HCT116 (cell line): ENCODE measurements at regions not wholly inside any gene's neighbourhood (a gene's known extent, or its start where the extent isn't known, plus 50 kb on each side); places are given as distances from the start of the nearest gene placed in this dataset.
"Not testable (repeated sequence)": the region's sequence is repeated elsewhere in the genome, so short reads cannot be mapped to it uniquely, and the experiment has no call there.

Experiments
- CEBPB ChIP-seq: IDR thresholded peaks from 2 replicates; pipeline ENCODE4 v1.6.1; 2012; ENCODE audit warnings: low read depth
- CTCF ChIP-seq, 3 experiments: fragments of 200-600 bp in 1 of 3; sonication (generic) in 1 of 3; IDR thresholded peaks in 2 of 3; conservative IDR thresholded peaks in 1 of 3; 2 replicates each; pipeline ENCODE4 v1.5.1; 2012 to 2017; ENCODE audit warnings: low read depth in 2 of 3, low read length in 2 of 3, antibody characterized with exemption in 1 of 3, borderline replicate concordance in 1 of 3, control low read depth in 1 of 3, mild to moderate bottlenecking in 1 of 3, mixed read lengths in 1 of 3, mixed run types in 1 of 3, moderate library complexity in 1 of 3; ENCODE audit not compliant: insufficient read depth in 1 of 3
- FOSL1 ChIP-seq: IDR thresholded peaks from 2 replicates; pipeline ENCODE4 v1.6.1; 2012; ENCODE audit warnings: low read depth
- JUND ChIP-seq: IDR thresholded peaks from 2 replicates; pipeline ENCODE4 v1.6.1; 2012
- POLR2A ChIP-seq: IDR thresholded peaks from 2 replicates; pipeline ENCODE4 v1.7.0; 2011; ENCODE audit warnings: borderline replicate concordance; ENCODE audit not compliant: insufficient read depth, insufficient read length; ENCODE audit errors: extremely low read depth
- POLR2AphosphoS5 ChIP-seq: IDR thresholded peaks from 2 replicates; pipeline ENCODE4 v1.6.1; 2011; ENCODE audit warnings: mild to moderate bottlenecking, low read depth, low read length, moderate library complexity
- TCF7L2 ChIP-seq: IDR thresholded peaks from 2 replicates; pipeline ENCODE4 v1.7.0; 2011; ENCODE audit warnings: borderline replicate concordance, inconsistent platforms; ENCODE audit not compliant: insufficient read depth, insufficient read length; ENCODE audit errors: extremely low read depth
- ZBTB33 ChIP-seq: IDR thresholded peaks from 2 replicates; pipeline ENCODE4 v1.6.1; 2011; ENCODE audit warnings: mild to moderate bottlenecking, low read length, moderate library complexity; ENCODE audit not compliant: insufficient replicate concordance; ENCODE audit errors: extremely low read depth
- ZFX ChIP-seq: fragments of 450-650 bp; IDR thresholded peaks from 2 replicates; pipeline ENCODE4 v1.6.1; 2017
- ZNF274 ChIP-seq: fragments of 200-500 bp; sonication (Bioruptor generic); IDR thresholded peaks from 2 replicates; pipeline ENCODE4 v1.6.1; 2014; ENCODE audit warnings: mild to moderate bottlenecking, low read depth, low read length, inconsistent platforms

- not testable (repeated sequence) for TF ChIP-seq CTCF (IDR thresholded peaks at IDR 0.05 in 2 of 3, conservative IDR thresholded peaks at IDR 0.05 in 1 of 3; ENCODE audit: borderline replicate concordance in 1 of 3, insufficient read depth in 1 of 3, low read depth in 2 of 3, low read length in 2 of 3); ZBTB33; POLR2A; CEBPB; JUND; TCF7L2; ZNF274; FOSL1; ZFX; POLR2AphosphoS5
Measured at GRCh38 chr4:49120042-49120779, 134.1 kb downstream of the CWH43 start.
